HG02759 (cell line): ENCODE measurements at regions not wholly inside any gene's neighbourhood (a gene's known extent, or its start where the extent isn't known, plus 50 kb on each side); places are given as distances from the start of the nearest gene placed in this dataset.
"Not testable (repeated sequence)": the region's sequence is repeated elsewhere in the genome, so short reads cannot be mapped to it uniquely, and the experiment has no call there.

Experiments
- ATAC-seq: cut with Tn5 transposase; IDR thresholded peaks from one replicate; pipeline ENCODE4 v1.9.1; 2021; ENCODE audit warnings: mild to moderate bottlenecking, moderate library complexity; ENCODE audit not compliant: unreplicated experiment

GRCh38 chr13:76314495-76314894 lies 571.7 kb downstream of the KCTD12 start:
- ATAC-seq, result no peak

GRCh38 chr13:76307142-76307541 lies 579.1 kb downstream of the KCTD12 start:
- ATAC-seq, result no peak

- ATAC-seq, result no peak
Observed at GRCh38 chr13:76300688-76301087, 585.5 kb downstream of the KCTD12 start.

- ATAC-seq, result no peak
Observed at GRCh38 chr13:76297331-76297730, 588.9 kb downstream of the KCTD12 start.

- no peak for ATAC-seq
Observed at GRCh38 chr13:76296751-76297150, 589.5 kb downstream of the KCTD12 start.

- not testable (repeated sequence) for ATAC-seq
Observed at GRCh38 chr13:76295020-76295419, 591.2 kb downstream of the KCTD12 start.

- no peak for ATAC-seq
Observed at GRCh38 chr13:76293751-76294150, 592.5 kb downstream of the KCTD12 start.

- ATAC-seq, result no peak
Observed at GRCh38 chr13:76293346-76293745, 592.9 kb downstream of the KCTD12 start.

- no peak for ATAC-seq
Observed at GRCh38 chr13:76292726-76293125, 593.5 kb downstream of the KCTD12 start.

GRCh38 chr13:76292031-76292430 lies 594.2 kb downstream of the KCTD12 start:
- no peak for ATAC-seq

GRCh38 chr13:76289558-76289957 lies 596.6 kb downstream of the KCTD12 start:
- no peak for ATAC-seq

- ATAC-seq, result no peak
Observed at GRCh38 chr13:76286178-76286577, 600.0 kb downstream of the KCTD12 start.

GRCh38 chr13:76285463-76285862 lies 600.7 kb downstream of the KCTD12 start:
- no peak for ATAC-seq

GRCh38 chr13:76279766-76280165 lies 606.4 kb downstream of the KCTD12 start:
- not testable (repeated sequence) for ATAC-seq

GRCh38 chr13:76271728-76272232 lies 614.4 kb downstream of the KCTD12 start:
- ATAC-seq, result no peak

- not testable (repeated sequence) for ATAC-seq
Observed at GRCh38 chr13:76268307-76268706, 617.9 kb downstream of the KCTD12 start.

GRCh38 chr13:76267216-76267615 lies 619.0 kb downstream of the KCTD12 start:
- ATAC-seq, result no peak

GRCh38 chr13:76266561-76266960 lies 619.6 kb downstream of the KCTD12 start:
- ATAC-seq, result no peak

GRCh38 chr13:76250211-76250610 lies 614.1 kb downstream of the LMO7 start:
- no peak for ATAC-seq

GRCh38 chr13:76245920-76246319 lies 609.8 kb downstream of the LMO7 start:
- no peak for ATAC-seq

- ATAC-seq, result no peak
Observed at GRCh38 chr13:76245211-76245610, 609.1 kb downstream of the LMO7 start.

GRCh38 chr13:76243120-76243519 lies 607.0 kb downstream of the LMO7 start:
- ATAC-seq, result not testable (repeated sequence)

- ATAC-seq, result no peak
Observed at GRCh38 chr13:76239031-76239680, 603.0 kb downstream of the LMO7 start.
